Stimulated activated naive CD8-positive, alpha-beta T cell treated with anti-CD3 and anti-CD28 coated beads, Interleukin-15, Interleukin-2, amounts not matched to agents 100 U/mL and 50 U/mL, for 24 hours (primary cell): ENCODE measurements at regions not wholly inside any gene's neighbourhood (a gene's known extent, or its start where the extent isn't known, plus 50 kb on each side); places are given as distances from the start of the nearest gene placed in this dataset.
"Not testable (repeated sequence)": the region's sequence is repeated elsewhere in the genome, so short reads cannot be mapped to it uniquely, and the experiment has no call there.

Source experiments
- ATAC-seq: fragments of 150-1000 bp; cut with Tn5 transposase; one replicate; pipeline ENCODE4 v1.10.0; 2021
- DNase-seq: peaks from one replicate; pipeline ENCODE4 v3.0.0; 2021

DNA sequence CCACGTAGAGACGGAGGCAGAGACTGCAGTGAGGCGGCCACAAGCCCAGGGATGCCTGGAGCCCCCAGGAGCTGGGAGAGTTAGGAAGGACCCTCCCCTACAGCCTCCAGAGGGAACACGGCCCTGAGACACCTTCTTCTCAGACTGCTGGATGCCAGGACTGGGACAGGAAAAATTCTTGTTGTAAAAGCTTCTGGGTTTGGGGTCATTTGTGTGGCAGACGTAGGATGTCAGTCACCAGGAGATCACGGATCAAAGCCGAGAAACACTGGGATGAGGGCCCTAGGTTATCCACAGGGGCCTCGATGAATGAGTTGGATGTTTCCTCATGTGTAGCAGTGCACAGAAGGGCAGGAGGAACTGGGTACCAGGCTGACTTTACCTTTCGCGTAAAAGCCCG is 163.7 kb downstream of the SHOX start:
- DNase-seq = no peak
- ATAC-seq = no peak

DNA sequence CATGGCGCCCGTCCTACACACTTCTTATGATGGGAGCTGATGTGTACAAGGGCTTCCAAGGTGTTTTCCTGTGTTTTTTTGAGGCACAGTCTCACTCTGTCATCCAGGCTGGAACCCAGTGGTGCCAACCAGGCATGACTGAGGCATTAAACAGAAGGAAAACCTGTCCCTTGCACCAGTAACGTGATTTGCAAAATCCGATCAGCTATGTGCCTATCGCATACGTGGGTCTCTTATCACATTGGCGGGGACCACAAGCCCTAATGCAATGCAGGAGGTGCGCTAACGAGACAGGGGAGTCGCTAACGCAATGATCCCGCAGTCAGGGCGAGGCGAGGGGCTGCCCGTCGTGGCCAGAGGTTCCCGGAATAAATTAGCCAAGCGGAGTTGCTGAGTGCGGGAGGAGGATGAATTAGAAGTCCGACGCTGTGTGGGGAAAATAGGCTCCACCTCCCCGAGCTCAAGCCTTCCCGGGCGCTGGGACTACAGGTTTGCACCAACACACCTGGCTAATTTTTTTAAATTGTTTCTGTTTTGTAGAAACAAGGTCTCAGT is 162.7 kb downstream of the SHOX start:
- DNase-seq (no peak), ATAC-seq (no peak)

DNA sequence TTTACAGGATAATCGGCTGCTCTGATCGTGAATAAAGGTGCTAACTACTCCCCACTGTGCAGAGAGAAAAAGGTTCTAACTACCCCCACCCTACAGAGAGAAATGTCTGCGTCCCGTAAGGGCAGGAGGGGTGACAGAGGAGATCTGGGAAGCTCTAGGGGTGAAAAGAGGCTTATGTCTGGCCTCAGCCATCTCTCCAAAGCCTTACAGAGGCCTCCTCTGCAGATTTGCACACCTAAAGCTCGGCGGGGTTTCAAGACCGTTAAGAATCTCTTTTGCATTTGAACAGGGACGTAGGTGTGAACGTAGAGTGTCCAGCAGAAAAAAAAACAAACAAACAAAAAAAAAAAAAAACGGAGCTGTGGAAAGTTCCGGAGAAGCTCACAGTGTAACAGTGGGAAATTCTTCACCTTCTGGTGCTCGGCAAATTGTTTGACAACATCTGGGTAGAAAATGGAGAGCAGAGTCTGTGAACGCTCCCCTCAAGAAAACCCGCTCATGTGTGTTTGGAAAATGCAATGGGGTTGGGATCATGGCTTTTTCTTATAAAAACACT is 161.0 kb downstream of the SHOX start:
- ATAC-seq (no peak), DNase-seq (no peak)

DNA sequence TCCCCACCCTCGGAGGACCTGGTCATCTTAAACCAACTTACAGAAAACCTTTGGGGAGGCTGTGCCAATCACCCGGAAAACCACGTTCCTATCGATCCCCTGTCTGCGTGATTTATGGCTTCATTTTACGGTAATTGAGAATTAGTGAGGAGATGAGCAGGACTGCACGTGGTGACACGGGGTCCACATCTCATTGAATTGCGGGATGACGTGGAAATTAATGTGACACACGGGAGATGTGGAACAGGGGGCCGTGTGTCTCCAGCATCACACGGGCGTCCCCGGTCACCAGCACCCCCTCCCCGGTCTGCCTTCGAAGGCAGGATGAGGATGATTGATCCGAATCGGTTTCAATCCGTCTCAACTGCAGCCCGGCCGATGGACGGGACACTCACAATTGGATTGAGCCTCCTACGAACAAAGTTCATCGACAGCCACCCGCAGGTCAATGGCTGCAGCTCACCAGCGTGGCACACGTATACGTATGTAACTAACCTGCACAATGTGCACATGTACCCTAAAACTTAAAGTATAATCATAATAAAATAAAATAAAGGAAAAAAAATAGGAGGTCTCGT is 160.3 kb downstream of the SHOX start:
- DNase-seq = no peak
- ATAC-seq = no peak

DNA sequence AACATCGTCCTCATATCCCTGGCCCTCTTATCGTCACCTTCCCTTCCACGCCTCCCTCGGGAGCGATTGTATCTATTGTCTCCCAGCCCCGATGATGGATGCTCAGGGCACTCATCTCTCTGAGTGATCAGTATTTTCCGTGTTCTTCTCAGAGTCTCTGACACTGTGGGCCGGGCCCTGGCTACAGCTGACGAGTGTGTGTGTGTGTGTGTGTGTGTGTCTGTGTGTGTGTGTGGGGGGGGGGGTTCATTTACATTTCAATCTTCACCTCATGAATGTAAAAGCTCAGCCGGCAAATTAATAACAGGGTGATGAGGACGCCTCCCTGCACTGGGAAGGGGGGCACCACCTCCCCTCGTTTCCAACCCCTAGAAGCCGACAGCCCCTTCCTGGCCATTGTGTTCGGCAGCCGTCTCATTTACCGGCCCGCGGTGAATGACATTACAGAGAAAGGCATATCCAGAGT is 159.5 kb downstream of the SHOX start:
- ATAC-seq (no peak), DNase-seq (no peak)

DNA sequence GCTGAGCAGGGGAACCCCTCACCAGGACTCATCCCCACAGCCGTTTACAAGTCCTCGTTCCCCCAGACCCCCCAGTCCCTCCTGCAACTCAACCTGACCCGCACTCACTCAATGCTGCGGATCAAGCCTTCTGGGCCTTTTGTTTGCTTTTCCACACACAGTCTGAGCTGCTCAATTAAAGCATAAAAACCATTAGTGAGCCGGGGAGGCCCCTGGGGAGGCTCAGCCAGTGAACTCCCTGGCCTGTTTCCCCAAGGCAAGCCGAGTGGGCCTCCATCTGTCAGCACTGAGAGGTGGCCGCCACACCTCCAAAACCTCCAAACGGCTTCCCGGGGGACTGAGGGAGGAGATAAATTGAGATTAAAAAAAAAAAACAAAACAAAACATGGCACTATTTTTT is 158.5 kb downstream of the SHOX start:
- ATAC-seq (no peak), DNase-seq (no peak)

DNA sequence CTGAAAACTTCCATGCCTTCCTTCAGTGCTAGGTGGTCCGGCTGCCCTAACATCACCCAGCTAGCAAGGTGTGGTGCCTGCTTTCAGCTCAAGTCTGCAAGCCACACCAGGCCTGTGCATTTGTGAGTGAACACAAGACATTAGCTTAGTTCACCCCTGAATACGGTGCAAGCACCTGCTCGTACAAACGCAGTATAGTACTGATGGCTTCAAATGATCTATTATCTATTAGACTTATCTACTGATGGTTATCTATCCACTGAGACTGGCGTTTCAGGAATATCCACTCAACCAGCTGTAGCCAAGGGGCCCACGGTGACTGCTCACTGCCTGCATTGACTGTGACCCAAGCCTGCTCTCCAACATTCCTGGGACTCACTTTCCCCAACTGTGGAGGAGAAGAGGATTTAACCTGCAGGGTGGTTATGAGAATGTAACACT is 155.9 kb downstream of the SHOX start:
- no peak for DNase-seq
- no peak for ATAC-seq

DNA sequence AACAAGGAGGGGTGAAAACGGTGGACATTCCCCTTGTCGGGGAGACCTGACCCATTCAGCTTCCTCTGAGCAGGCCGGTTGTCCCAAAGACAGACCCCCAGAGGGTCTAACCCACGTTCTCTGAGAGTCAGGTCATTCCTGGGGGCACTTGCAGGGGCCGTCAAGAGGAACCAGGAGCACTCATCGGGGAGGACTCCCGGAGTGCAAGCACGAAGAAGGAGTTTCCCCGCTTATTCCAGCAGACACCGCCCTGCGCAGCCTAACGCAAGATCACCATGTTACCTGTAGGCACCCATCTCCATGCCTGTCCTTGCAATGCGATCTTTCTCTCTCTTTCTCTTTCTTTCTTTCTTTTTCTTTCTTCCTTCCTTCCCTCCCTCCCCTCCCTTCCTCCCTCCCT is 154.2 kb downstream of the SHOX start:
- no peak for DNase-seq
- ATAC-seq = no peak

DNA sequence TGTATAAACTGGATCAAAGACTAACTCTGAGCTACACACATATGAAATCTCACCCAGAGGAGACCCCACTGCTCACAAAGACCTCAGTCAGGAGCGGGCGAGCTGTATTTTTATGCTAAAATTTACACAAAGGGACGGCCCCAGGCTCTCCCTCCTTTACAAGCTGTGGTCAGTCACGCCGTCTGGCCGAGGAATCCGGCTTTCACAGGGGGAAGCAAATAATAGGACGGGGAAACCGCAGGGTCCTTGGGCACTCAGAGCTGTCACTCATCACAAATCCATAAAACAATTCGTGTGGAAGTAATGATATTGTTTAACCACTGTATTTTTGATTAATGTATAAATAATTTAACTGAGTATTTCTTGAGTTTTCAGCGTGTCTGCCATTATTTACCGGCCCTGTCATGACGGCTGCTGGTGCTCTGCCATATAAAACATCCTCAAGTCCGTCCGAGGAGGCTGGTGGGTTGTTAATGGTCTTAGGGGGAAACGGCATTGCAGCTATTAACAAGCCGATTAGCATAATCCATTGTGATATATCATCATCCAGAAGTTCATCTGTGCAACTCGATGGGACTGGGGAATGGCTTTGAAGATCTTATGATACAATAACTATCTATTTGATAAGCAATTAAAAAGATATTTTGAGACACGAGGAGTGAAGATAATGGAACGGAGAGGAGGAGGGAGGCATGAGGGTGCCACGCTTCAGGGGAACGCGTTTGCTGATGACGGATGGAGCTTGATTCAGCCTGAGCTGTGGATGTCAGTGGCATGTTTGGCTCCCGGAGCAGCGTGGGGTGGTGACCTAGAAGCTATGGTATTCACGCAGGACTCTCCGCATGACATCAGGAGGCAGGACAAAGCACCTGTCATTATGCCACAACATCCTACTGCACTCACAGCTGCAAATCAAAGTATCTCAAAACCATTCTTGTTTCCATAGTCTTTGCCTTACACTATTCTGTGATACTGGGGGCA is 150.9 kb downstream of the SHOX start:
- DNase-seq (no peak), ATAC-seq (no peak)

DNA sequence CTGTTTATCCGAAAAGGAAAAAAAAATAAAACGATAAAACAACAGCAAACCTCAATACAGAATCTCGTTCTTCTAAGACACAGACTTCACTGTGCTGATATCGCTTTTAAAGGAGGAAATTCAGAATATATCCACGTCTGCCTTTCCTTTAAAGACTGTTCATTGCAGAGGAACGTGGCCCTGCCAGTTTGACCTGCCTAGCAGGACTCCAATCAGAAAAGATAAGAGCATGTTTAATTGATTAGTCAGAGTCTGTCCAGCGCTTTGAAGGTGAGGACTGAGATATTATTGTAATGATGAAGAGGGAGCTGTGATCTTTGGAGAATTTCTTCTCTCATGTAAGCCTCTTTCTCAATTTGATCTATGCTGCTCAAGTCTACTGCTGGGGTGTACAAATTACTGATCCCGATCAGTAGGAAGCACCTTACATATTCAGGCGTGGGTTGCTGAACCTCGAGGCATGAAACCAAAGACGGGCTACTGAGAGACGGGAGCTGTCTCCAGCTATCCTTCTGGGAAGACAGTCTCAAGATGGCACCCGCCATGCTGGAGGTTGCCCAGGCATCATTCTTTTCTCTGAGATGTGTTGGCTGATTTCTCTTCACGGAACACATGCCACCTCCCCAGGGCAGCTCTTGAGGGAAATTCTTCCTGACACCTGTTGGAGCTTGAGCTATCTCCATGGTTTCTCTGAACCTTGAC is 146.1 kb downstream of the SHOX start:
- DNase-seq (no peak), ATAC-seq (no peak)

DNA sequence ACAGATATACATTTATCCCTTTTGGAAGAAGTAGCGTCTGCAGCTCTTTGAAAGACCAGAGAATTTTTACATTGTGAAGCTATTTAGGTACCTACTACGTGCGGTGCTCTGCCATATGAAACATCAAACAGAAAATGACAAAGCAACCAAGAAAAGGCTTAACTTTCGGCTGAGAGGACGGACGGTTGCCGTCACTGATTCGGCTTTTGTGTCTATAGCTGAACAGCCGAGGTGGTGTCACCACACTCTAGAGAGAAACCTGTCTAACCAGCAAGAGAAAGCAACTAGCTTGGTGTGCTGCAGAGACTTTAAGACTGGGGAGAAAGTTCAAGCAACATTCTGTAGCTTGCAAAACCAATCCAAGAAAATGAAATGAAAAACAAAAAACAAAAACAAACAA is 145.5 kb downstream of the SHOX start:
- ATAC-seq (no peak), DNase-seq (no peak)

DNA sequence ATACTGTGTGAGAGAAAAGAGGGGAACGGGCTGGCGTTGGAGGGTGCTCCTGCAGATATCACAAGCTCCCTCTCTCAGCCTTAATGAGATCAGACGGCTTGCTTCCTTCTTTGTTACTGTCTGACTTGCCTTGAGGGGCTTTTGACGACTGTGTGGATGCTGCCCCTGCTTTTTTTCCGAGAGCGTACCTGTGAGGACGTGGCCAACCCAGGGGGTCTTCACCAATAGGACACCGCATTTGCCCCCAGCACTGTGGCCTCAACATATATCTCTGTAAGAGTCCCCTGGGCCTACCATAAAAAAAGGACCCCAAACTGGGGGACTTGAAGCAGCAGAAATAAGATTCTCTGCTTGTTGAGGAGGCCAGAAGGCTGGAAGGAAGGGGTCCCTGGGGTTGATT is 143.9 kb downstream of the SHOX start:
- no peak for DNase-seq
- no peak for ATAC-seq

DNA sequence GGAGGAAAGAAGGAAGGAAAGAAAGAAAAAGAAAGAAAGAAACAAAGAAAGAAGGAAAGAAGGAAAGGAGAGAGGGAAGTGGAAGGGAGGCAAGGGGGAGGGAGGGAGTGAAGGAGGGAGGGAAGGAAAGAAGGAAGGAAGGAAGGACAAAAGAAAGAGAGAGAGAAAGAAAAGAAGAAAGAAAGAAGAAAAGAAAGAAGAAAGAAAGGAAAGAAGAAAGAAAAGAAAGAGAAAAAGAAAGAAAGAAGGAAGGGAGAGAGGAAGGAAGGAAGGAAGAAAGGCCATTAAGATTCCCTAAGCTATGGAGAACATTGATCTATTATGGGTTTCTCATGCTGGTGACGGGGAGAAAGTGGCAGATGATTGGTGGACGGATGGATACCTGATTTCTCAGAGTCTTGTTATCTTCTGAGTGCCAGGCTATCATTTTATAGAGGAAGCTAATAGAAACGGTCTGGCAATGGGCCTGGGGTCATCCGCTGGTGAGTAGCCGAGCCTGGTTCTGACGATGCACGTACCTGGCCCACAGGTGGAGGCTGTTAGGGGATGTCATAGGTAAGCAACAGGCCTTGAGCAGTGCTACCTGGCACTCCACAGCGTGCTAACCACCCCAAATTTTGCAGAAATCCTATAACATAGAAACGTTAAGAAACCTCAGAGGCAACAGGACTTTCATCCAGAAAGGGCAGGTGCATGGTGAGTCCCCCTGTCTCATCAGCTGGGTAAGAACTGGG is 142.9 kb downstream of the SHOX start:
- DNase-seq (no peak), ATAC-seq (no peak)

DNA sequence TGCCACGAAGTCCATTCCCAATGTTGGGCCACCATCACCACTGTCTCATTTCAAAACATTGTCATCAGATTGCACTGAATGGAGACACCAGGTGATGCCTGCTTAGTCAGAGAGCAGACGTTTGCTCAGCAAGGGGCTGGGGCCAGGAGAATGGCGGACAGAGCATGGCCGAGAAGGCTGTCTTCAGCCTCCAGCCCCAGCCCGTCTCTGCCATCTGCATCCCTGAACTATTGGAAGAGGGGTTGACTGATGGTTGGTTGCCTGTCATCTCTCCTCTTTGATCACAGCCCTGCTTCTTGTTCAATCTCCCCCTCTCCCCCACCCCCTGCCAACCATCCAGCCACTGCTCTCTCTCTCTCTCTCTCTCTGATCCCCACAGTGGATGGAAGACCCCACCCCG is 140.9 kb downstream of the SHOX start:
- no peak for ATAC-seq
- no peak for DNase-seq

DNA sequence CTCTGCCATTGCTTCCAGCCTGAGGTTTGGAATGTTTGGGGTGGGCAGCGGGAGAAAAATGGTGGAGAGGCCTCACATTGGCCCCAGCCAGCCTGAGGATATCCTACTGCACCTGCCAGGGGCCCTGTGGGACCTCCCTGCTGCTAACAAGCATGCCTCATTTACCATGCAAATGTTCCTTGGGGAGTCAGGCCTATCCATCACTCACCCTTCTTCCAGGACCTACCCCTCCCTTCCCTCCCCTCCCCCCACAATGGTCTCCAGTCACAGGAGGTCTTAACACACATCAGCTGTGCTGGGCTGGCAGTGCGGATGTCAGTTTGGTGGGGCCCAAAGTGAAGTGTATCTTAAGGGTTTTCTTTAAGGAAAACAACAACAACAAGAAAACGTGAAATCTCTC is 139.2 kb downstream of the SHOX start:
- DNase-seq (no peak), ATAC-seq (no peak)

DNA sequence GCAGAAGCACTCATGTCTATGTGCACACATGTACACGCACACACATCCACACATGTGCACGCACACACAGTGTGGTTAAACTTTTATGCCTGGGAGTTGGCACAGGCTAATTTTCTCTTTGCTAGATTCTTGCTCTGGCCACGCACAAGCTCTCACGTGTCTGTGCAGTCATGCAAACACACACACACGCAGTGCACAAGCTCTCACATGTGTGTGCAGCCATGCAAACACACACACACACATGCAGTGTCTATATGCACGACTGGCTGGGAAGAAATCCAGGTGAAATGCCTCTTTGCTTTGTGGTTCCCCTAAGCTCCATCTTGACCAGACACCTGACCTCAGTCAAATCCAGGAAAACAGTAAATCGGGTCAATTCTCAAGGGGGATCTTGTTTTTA is 138.0 kb downstream of the SHOX start:
- DNase-seq (no peak), ATAC-seq (no peak)

DNA sequence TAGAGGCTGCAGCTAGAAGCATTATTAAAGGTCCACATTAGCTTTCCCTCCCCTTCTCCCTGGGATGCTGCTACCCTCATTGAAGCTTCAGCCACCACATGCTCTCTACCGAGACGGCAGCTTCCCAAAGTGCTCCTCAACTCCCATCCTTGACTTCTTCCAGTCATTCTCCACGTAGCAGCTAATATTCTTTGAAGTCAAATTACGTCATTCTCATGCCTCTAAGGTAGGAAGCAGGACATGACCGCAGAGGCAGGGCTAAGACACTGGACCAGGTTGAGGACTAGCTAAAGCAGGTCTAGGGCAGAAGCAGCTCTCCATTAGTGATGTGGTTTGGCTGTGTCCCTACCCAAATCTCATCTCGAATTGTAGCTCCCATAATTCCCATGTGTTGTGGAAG is 128.3 kb downstream of the SHOX start:
- ATAC-seq = no peak
- no peak for DNase-seq

DNA sequence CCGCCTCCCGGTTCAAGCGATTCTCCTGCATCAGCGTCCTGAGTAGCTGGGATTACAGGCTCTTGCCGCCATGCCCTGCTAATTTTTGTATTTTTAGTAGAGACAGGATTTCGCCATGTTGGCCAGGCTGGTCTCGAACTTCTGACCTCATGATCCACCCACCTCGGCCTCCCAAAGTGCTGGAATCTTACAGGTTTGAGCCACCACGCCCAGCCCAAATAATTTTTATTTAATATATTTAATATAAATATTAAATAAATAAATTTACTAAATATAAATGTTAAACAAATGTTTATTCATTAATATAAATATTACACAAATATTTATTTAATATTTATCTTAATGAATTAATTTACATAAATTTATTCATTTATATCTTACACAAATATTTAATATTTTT is 120.2 kb downstream of the SHOX start:
- no peak for DNase-seq
- ATAC-seq = no peak

DNA sequence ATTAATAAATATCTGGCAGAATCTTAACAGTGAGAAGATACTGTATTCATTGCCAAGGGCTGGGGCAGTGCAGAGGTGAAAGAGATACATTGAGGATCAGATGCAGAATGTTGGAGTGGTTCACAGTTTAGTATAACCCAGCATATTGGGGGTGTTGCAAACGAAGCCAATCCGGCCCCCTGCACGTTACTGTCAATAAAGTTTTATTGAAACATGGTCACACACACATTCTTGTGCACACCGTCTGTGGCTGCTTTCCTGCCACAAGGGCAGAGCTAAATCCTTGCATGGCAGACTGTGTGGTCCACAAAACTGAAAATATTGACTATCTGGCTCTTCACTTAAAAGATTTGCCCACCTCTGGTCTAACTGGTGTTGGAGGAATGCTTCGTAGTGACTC is 119.7 kb downstream of the SHOX start:
- no peak for DNase-seq
- no peak for ATAC-seq

DNA sequence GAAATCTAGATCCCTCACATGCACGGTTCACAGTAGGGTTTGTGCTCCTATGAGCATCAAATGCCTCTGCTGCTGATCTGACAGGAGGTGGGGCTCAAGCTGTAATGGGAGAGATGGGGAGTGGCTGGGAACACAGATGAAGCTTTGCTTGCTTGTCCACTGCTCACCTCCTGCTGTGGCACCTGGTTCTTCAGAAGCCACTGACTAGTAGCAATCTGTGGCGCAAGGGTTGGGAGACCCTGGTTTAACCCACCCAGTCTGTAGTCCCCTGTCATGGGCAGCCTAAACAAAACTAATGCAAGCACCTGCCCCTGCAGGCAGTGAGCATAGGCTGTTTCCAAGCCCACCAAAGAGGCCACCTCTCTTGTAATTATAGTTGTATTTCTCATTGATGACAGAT is 116.6 kb downstream of the SHOX start:
- DNase-seq (no peak), ATAC-seq (no peak)

DNA sequence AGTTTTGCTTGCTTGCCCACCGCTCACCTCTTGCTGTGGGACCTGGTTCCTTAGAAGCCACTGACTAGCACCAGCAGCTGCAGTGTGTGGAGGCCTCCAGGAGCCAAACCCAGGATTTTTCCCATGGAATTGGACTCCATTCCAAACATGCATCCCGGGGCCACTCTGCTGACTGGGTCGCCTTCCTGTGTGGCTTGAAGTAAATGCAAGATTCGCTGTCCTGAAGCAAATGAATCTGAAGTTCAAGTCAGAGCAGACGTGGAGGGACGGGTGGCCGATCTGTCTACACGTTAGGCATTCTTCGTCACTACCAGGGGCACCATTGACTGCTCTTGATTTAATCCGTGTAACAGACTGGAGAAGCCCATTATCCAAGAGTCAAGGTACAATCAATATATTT is 109.0 kb downstream of the SHOX start:
- no peak for ATAC-seq
- DNase-seq = no peak

DNA sequence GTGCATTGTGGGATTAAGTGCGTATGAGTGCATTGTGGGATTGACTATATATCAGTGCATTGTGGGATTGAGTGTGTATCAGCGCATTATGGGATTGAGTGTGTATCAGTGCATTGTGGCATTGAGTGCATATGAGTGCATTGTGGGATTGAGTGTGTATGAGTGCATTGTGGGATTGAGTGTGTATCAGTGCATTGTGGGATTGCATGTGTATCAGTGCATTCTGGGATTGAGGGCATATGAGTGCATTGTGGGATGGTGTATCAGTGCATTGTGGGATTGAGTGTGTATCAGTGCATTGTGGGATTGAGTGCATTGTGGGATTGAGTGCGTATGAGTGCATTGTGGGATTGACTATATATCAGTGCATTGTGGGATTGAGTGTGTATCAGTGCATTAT is 106.4 kb downstream of the SHOX start:
- DNase-seq, ATAC-seq: not testable (repeated sequence)
